ENCODE measurements at regions not wholly inside any gene's neighbourhood (a gene's known extent, or its start where the extent isn't known, plus 50 kb on each side); places are given as distances from the start of the nearest gene placed in this dataset.

DNA sequence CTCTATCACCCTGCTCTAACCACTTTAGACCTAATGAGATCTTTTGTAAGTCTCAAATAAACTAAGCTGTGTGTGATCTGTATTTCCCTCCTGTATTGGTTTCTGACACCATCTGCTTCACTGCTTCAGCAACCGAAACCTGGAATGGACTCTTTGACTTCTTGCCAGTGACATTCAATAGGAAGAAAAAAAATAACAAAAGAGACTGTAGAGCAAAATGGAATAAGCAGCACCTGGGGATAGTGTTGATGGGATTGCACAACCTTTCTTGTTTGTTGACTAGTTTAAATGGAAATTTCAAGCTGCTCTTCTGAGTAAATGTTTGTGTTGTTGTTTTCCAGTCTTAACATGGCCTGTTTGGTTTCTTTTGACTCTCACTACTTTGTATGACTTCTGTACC lies 888.6 kb upstream of the SEL1L start:
- TF ChIP-seq, protein P1, sequence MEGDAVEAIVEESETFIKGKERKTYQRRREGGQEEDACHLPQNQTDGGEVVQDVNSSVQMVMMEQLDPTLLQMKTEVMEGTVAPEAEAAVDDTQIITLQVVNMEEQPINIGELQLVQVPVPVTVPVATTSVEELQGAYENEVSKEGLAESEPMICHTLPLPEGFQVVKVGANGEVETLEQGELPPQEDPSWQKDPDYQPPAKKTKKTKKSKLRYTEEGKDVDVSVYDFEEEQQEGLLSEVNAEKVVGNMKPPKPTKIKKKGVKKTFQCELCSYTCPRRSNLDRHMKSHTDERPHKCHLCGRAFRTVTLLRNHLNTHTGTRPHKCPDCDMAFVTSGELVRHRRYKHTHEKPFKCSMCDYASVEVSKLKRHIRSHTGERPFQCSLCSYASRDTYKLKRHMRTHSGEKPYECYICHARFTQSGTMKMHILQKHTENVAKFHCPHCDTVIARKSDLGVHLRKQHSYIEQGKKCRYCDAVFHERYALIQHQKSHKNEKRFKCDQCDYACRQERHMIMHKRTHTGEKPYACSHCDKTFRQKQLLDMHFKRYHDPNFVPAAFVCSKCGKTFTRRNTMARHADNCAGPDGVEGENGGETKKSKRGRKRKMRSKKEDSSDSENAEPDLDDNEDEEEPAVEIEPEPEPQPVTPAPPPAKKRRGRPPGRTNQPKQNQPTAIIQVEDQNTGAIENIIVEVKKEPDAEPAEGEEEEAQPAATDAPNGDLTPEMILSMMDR (IDR thresholded peaks at IDR 0.05), result no peak
- no peak for TF ChIP-seq POLR2A (IDR thresholded peaks at IDR 0.05)
